ENCODE measurements at regions not wholly inside any gene's neighbourhood (a gene's known extent, or its start where the extent isn't known, plus 50 kb on each side); places are given as distances from the start of the nearest gene placed in this dataset.

DNA sequence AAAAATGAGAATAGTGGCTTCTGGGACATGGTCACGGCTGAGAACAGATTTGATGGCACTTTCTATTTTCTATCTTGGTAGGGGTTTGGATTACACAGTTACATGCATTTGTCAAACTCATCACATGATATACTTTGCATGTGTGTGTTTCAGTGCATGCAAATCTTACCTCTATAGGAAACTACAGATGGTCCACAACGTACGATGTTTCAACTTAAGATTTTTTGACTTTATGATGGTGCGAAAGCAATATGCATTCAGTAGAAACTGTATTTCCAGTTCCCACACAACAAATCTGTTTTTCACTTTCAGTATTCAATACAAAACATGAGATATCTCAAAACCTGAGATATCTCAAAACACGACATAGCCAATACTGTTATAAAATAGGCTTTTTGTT lies 231.8 kb upstream of the SPTLC3 start:
- no peaks in the 10 kb centered on the region for H3K27me3 ChIP-seq
- H3K4me3 ChIP-seq, result no peak overlapping the region
- H3K27ac ChIP-seq, result no peak overlapping the region
- TF ChIP-seq, protein P1, sequence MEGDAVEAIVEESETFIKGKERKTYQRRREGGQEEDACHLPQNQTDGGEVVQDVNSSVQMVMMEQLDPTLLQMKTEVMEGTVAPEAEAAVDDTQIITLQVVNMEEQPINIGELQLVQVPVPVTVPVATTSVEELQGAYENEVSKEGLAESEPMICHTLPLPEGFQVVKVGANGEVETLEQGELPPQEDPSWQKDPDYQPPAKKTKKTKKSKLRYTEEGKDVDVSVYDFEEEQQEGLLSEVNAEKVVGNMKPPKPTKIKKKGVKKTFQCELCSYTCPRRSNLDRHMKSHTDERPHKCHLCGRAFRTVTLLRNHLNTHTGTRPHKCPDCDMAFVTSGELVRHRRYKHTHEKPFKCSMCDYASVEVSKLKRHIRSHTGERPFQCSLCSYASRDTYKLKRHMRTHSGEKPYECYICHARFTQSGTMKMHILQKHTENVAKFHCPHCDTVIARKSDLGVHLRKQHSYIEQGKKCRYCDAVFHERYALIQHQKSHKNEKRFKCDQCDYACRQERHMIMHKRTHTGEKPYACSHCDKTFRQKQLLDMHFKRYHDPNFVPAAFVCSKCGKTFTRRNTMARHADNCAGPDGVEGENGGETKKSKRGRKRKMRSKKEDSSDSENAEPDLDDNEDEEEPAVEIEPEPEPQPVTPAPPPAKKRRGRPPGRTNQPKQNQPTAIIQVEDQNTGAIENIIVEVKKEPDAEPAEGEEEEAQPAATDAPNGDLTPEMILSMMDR (IDR thresholded peaks at IDR 0.05), result no peak
- no peaks in the 10 kb centered on the region for H3K36me3 ChIP-seq
- no peaks in the 10 kb centered on the region for H3K4me1 ChIP-seq
- intact Hi-C loops (cut with DNase I), result no loop called here
- no peak for DNase-seq (ENCODE audit: low spot score in 2 of 2)
- H3K9me3 ChIP-seq, result no peaks in the 10 kb centered on the region

DNA sequence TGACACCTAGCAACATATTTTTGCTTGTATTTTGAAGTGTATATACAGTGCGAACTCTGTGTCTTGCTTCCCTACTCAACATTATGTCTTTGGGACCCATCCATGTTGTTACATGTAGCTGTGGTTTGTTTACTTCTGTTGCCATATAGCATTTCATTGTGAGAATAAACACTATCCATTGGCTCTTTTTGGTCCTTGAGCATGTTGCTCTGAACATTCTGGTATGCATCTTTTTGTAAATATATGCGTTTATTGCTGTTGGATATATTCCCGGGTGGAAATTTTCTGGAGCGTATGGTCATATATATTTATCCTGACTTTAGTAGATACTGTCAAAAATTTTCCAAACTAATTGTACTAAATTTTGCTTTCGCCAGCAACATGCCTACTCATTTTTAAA lies 222.5 kb upstream of the SPTLC3 start:
- intact Hi-C loops (cut with DNase I), result no loop called here
- H3K4me3 ChIP-seq, result no peak overlapping the region
- H3K27me3 ChIP-seq, result no peaks in the 10 kb centered on the region
- H3K27ac ChIP-seq, result no peak overlapping the region
- H3K9me3 ChIP-seq, result no peaks in the 10 kb centered on the region
- no peaks in the 10 kb centered on the region for H3K36me3 ChIP-seq
- no peak for DNase-seq (ENCODE audit: low spot score in 2 of 2)
- no peaks in the 10 kb centered on the region for H3K4me1 ChIP-seq
- TF ChIP-seq, protein P1 (IDR thresholded peaks at IDR 0.05), result no peak

DNA sequence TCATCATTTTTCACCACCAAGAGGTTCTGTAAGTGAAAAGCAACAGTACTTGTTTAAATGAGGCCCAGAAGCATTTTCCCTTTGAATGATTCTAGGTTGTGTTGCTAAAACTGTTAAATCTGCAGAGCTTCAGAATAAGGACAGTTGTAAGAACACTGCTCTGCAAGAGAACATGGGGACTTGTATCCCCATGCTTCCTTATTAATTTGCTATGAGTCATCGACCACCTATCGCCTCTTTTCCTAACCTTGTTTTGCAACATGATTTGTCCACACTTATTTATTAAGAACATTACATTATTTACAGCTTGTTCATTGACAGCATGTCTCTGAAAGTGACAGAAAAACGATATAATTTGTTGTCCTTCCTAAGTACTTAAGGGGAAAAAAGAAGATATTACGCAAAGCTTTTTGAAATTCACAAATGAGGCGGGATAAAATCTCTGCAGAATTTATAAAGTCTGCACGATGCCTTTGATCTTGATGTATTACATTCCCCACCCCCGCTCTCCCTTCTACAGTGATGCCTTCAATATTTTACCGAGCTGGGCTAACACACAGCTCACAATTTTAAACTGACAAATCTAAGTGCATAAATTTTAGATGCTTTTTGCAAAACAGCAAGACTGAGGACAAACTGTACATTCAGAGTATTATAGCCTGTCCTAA lies 220.0 kb upstream of the SPTLC3 start:
- DNase-seq (ENCODE audit: low spot score in 2 of 2), result no peak
- H3K27me3 ChIP-seq, result no peaks in the 10 kb centered on the region
- intact Hi-C loops (cut with DNase I), result no loop called here
- H3K4me1 ChIP-seq, result no peaks in the 10 kb centered on the region
- H3K9me3 ChIP-seq, result no peaks in the 10 kb centered on the region
- no peak overlapping the region for H3K27ac ChIP-seq
- no peaks in the 10 kb centered on the region for H3K36me3 ChIP-seq
- TF ChIP-seq, protein P1 (IDR thresholded peaks at IDR 0.05), result no peak
- H3K4me3 ChIP-seq, result no peak overlapping the region

DNA sequence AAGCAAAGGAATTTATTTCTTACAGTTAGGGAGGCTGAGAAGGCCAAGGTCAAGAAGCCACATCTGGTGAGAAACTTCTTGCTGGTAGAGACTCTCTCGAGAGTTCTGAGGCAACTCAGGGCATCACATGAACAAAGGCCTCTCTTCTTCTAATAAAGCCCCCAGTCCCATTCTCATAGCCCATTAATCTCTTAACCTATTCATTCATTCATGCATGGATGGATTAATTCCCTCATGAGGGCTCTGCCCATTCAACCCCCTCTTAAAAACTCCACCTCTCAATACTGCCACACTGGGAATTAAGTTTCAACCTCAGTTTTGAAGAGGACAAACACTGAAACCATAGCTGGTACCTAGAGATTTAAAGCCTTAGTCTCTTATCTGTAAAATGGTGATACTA lies 217.9 kb upstream of the SPTLC3 start:
- TF ChIP-seq, protein P1 (IDR thresholded peaks at IDR 0.05), result no peak
- intact Hi-C loops (cut with DNase I), result no loop called here
- H3K36me3 ChIP-seq, result no peaks in the 10 kb centered on the region
- DNase-seq (ENCODE audit: low spot score in 2 of 2), result no peak
- no peaks in the 10 kb centered on the region for H3K27me3 ChIP-seq
- no peaks in the 10 kb centered on the region for H3K9me3 ChIP-seq
- H3K27ac ChIP-seq, result no peak overlapping the region
- H3K4me1 ChIP-seq, result no peaks in the 10 kb centered on the region
- no peak overlapping the region for H3K4me3 ChIP-seq

- intact Hi-C loops (cut with DNase I), result no loop called here
- H3K4me3 ChIP-seq, result no peak overlapping the region
- no peak for DNase-seq (ENCODE audit: low spot score in 2 of 2)
- H3K27ac ChIP-seq, result no peak overlapping the region
- no peaks in the 10 kb centered on the region for H3K27me3 ChIP-seq
- no peaks in the 10 kb centered on the region for H3K4me1 ChIP-seq
- TF ChIP-seq, protein P1 (IDR thresholded peaks at IDR 0.05), result no peak
- H3K36me3 ChIP-seq, result no peaks in the 10 kb centered on the region
- no peaks in the 10 kb centered on the region for H3K9me3 ChIP-seq
Observed at GRCh38 chr20:12798286-12798685, 210.5 kb upstream of the SPTLC3 start.
